ENCODE measurements at regions not wholly inside any gene's neighbourhood (a gene's known extent, or its start where the extent isn't known, plus 50 kb on each side); places are given as distances from the start of the nearest gene placed in this dataset.
A peak's percentile ranks its signal among the peaks of the same experiment; 100 is the strongest.

DNA sequence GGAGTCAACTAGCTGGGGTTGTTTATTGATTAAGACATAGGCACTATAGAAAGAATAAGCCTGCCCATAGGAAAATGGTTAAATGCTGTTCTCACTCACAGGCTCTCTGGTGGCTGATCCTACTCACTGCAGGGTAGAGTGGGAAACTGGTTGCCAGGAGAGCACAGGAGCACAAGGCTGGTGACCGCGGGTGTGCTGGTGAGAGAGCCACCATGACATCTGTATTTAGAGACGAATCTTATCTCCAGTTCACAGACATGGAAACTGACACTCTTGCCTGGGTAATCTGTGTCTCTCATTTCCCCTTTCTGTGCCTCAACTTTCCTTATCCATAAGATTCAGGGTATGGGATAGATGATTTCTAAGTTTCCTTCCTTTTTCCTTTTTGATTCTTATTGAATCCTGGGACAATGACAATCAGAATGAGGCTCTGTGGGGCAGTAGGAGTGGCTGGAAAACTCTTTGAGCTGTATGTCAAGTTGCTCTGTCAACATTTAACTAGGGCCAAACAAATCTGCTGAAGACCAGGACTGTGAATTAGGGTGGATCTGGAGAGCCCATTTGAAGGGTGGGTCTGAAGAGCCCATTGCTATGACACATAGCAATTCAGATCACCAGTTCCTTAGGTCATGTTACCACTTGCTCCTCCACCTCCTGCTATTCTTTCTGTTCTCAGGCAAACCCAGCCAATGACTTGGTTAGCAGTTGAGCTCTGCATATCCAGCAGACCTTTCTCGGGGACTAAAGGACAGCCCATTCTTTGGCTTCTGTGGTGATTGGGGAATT is 286.1 kb upstream of the TBL1XR1 start:
- FAIRE-seq (no peak), DNase-seq (ENCODE audit: low spot score) (peak; percentile 23), ATAC-seq (peak; percentile 97)
- Histone ChIP-seq H3K9me3 (ENCODE audit: low read length) (no peaks in the 10 kb centered on the region), H3K27ac (ENCODE audit: extremely low read length, insufficient read depth, low read length) (no peak overlapping the region), H3K36me3 (replicated peaks in 1 of 2; ENCODE audit: control insufficient read depth in 1 of 2, insufficient read depth in 2 of 2, low read length in 2 of 2) (no peaks in the 10 kb centered on the region), H3K4me1 (ENCODE audit: insufficient read depth, low read length) (peaks cover 30% of the 10 kb centered on the region), H3K4me3 (replicated peaks in 1 of 3; ENCODE audit: insufficient read depth in 1 of 3, low read depth in 2 of 3, low read length in 3 of 3) (no peak overlapping the region), H3K79me2 (ENCODE audit: insufficient read depth, low read length) (no peaks in the 10 kb centered on the region), H3K9ac (ENCODE audit: insufficient read depth, low read depth, low read length) (no peak overlapping the region), H4K20me1 (ENCODE audit: insufficient read depth, low read length) (no peaks in the 10 kb centered on the region), H3K27me3 (ENCODE audit: control insufficient read depth in 1 of 2, insufficient read depth in 2 of 2, low read length in 2 of 2) (no peaks in the 10 kb centered on the region; a peak in 1 of 5 replicates), H2AFZ (ENCODE audit: low read length) (no peak overlapping the region), H3K4me2 (ENCODE audit: low read depth, low read length) (peak overlapping the region; percentile 42)
- peak; percentile 57 for TF ChIP-seq SMC3 (IDR thresholded peaks at IDR 0.05; ENCODE audit: low read length)
- TF ChIP-seq, protein P1, sequence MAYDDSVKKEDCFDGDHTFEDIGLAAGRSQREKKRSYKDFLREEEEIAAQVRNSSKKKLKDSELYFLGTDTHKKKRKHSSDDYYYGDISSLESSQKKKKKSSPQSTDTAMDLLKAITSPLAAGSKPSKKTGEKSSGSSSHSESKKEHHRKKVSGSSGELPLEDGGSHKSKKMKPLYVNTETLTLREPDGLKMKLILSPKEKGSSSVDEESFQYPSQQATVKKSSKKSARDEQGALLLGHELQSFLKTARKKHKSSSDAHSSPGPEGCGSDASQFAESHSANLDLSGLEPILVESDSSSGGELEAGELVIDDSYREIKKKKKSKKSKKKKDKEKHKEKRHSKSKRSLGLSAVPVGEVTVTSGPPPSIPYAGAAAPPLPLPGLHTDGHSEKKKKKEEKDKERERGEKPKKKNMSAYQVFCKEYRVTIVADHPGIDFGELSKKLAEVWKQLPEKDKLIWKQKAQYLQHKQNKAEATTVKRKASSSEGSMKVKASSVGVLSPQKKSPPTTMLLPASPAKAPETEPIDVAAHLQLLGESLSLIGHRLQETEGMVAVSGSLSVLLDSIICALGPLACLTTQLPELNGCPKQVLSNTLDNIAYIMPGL (CRISPR knock-in tag; IDR thresholded peaks at IDR 0.05; ENCODE audit: borderline replicate concordance in 1 of 2, low read depth in 1 of 2) = no peak
- TF ChIP-seq, protein P2, sequence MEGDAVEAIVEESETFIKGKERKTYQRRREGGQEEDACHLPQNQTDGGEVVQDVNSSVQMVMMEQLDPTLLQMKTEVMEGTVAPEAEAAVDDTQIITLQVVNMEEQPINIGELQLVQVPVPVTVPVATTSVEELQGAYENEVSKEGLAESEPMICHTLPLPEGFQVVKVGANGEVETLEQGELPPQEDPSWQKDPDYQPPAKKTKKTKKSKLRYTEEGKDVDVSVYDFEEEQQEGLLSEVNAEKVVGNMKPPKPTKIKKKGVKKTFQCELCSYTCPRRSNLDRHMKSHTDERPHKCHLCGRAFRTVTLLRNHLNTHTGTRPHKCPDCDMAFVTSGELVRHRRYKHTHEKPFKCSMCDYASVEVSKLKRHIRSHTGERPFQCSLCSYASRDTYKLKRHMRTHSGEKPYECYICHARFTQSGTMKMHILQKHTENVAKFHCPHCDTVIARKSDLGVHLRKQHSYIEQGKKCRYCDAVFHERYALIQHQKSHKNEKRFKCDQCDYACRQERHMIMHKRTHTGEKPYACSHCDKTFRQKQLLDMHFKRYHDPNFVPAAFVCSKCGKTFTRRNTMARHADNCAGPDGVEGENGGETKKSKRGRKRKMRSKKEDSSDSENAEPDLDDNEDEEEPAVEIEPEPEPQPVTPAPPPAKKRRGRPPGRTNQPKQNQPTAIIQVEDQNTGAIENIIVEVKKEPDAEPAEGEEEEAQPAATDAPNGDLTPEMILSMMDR (CRISPR knock-in tag; IDR thresholded peaks at IDR 0.05) = peak; percentile 31; the same call in 1 of the 2 replicates
- TF ChIP-seq, protein P3, sequence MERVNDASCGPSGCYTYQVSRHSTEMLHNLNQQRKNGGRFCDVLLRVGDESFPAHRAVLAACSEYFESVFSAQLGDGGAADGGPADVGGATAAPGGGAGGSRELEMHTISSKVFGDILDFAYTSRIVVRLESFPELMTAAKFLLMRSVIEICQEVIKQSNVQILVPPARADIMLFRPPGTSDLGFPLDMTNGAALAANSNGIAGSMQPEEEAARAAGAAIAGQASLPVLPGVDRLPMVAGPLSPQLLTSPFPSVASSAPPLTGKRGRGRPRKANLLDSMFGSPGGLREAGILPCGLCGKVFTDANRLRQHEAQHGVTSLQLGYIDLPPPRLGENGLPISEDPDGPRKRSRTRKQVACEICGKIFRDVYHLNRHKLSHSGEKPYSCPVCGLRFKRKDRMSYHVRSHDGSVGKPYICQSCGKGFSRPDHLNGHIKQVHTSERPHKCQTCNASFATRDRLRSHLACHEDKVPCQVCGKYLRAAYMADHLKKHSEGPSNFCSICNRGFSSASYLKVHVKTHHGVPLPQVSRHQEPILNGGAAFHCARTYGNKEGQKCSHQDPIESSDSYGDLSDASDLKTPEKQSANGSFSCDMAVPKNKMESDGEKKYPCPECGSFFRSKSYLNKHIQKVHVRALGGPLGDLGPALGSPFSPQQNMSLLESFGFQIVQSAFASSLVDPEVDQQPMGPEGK (CRISPR knock-in tag; IDR thresholded peaks at IDR 0.05) = no peak
- no peak for TF ChIP-seq NR2C2 (CRISPR knock-in tag; IDR thresholded peaks at IDR 0.05; ENCODE audit: borderline replicate concordance)
- peak; percentile 48 for TF ChIP-seq STAG1 (CRISPR knock-in tag; IDR thresholded peaks at IDR 0.05)
- intact Hi-C loops (cut with micrococcal nuclease; ENCODE audit: unreplicated experiment) (no loop called here), in situ Hi-C loops (cut with HindIII; ENCODE audit: extremely low pct_ligation_motif_present, low pct_unique_long_range_greater_than_20kb) (no loop called here)
- POLR2A ChIA-PET = no interaction called here
- CTCF ChIA-PET (ENCODE audit: low intra/inter-chr PET ratio, low total read pairs) = no interaction called here
- BruUV-seq (replicated peaks) = no TSS peak
- WGBS (ENCODE audit: low lambda C conversion rate) = 23% methylated on average over 4 of the region's 4 CpGs
